Astrocyte of the spinal cord (primary cell): ENCODE measurements at regions not wholly inside any gene's neighbourhood (a gene's known extent, or its start where the extent isn't known, plus 50 kb on each side); places are given as distances from the start of the nearest gene placed in this dataset.

Experiments
- DNase-seq: peaks from one replicate; pipeline ENCODE4 v3.0.0; 2011; ENCODE audit warnings: low read depth, low spot score
- H3K4me3 ChIP-seq: 2 replicates; pipeline ENCODE4 v1.5.1; 2011; ENCODE audit warnings: low read depth, mild to moderate bottlenecking, low read length, moderate library complexity
- in situ Hi-C: cut with HindIII; loops from 2 replicates; pipeline ENCODE4 v1.10.0; 2017; ENCODE audit warnings: low sequenced_read_pairs
- TF ChIP-seq, protein P1 (sequence below): IDR thresholded peaks from 2 replicates; pipeline ENCODE4 v1.5.1; 2012; ENCODE audit warnings: low read depth, mild to moderate bottlenecking, low read length, inconsistent platforms

DNA sequence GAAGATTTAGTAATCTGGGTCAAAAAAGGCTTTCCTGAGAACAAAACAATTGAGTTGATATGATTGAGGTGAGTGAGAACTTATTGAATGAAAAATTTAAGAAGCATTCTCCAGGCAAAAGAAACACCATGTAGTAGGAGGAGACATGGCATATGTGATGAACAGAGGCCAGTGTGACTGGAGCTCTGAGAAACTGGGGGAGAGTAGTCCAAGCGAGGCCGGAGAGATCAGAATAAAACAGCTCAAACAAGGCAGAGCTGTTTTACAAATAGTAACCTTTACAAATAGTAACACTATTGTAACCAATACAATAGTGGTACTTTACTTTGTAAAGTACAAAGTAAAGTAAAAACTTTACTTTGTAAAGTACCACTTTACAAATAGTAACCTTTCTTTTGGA is 1159.1 kb downstream of the PCDH9 start:
- in situ Hi-C loops: no loop called here
- no peak for DNase-seq
- TF ChIP-seq, protein P1, sequence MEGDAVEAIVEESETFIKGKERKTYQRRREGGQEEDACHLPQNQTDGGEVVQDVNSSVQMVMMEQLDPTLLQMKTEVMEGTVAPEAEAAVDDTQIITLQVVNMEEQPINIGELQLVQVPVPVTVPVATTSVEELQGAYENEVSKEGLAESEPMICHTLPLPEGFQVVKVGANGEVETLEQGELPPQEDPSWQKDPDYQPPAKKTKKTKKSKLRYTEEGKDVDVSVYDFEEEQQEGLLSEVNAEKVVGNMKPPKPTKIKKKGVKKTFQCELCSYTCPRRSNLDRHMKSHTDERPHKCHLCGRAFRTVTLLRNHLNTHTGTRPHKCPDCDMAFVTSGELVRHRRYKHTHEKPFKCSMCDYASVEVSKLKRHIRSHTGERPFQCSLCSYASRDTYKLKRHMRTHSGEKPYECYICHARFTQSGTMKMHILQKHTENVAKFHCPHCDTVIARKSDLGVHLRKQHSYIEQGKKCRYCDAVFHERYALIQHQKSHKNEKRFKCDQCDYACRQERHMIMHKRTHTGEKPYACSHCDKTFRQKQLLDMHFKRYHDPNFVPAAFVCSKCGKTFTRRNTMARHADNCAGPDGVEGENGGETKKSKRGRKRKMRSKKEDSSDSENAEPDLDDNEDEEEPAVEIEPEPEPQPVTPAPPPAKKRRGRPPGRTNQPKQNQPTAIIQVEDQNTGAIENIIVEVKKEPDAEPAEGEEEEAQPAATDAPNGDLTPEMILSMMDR: no peak
- no peak overlapping the region for H3K4me3 ChIP-seq

DNA sequence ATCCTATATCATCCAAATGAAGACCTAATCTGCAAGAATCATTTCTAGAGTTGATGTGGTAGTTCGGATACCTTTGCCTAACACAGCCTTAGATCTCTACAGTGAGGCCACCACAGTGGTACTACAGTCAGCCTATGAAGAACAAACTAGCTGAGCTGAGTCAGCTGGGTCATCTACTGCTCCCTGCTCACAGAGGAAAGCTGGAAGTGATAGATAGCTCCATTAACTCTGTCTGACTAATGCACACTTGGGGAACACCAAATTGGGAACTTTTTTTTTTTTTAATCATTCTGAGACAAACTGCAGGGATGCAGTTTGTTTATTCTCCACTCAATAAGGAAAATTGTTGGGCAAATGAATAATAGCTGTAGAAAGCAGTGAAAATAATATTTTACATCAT is 1160.6 kb downstream of the PCDH9 start:
- in situ Hi-C loops: no loop called here
- H3K4me3 ChIP-seq: no peak overlapping the region
- TF ChIP-seq, protein P1: no peak
- DNase-seq: peak; percentile 42

DNA sequence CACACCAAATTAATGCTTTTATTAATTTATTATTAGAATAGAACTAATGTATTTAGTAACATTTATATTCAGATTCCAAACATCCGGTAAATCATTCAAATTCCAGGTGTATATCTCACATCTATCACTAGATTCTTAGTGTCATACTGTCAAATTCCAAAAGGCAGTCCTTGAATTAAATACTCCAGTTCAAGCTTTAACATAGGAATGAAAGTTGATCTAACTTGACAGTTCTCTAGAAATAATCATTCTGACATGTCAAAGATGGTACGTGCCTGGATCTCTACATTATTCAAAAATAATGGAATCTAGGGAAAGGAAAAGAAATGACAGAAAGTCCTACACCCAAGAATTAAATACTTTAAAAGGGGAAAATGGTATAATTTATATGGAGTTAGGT is 1161.5 kb downstream of the PCDH9 start:
- in situ Hi-C loops: no loop called here
- no peak for DNase-seq
- no peak overlapping the region for H3K4me3 ChIP-seq
- TF ChIP-seq, protein P1: no peak

DNA sequence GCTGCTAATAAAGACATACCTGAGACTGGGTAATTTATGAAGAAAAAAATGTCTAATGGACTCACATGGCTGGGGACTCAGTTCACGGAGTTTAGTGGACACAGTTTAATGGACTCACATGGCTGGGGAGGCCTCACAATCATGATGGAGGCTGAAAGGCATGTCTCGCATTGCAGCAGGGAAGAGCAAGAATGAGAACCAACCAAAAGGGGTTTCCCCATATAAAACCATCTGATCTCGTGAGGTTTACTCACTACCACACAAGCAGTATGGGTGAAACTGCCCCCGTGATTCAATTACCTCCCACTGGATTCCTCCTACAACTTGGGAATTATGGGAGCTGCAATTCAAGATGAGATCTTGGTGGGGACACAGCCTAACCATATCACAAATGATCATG is 1181.2 kb downstream of the PCDH9 start:
- TF ChIP-seq, protein P1: no peak

DNA sequence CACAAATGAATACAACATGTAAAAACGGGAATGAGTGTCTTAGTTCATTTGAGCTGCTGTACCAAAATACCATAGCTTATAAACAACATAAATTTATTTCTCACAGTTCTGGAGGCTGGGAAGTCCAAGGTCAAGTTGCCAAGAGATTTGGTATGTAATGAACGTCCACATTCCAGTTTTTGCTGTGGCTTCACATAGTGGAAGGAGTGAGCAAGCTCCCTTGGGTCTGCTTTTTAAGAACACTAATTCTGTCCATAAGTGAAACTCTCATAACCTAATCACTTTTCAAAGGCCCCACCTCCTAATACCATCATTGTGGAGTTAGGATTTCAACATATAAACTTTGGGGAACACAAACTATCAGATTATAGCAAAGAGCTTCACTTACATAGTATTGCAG is 1189.6 kb downstream of the PCDH9 start:
- no peak overlapping the region for H3K4me3 ChIP-seq
- in situ Hi-C loops: no loop called here
- DNase-seq: no peak
- TF ChIP-seq, protein P1: no peak

More for the DNA sequence above, 1181.2 kb downstream of the PCDH9 start:
- H3K4me3 ChIP-seq: no peak overlapping the region
- in situ Hi-C loops: no loop called here
- DNase-seq: no peak

DNA sequence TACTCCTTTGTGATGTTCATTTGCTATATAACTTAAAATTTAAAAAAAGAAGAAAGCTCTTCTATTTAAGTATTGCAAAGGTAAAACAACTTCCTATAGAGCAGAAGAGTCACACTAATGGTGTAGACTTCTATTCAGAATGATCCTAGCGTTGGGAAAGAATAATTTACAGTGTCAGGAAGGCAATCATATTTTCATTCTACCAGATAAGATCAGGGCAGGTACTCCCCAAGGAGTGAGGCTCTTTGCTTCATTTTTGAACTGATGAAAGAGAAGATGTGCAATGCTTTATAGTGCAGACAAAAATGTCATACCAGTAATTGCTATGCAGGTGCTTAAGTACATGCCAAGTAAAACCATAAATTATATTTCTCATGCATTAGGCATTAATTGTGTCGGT is 1193.0 kb downstream of the PCDH9 start:
- in situ Hi-C loops: no loop called here
- H3K4me3 ChIP-seq: no peak overlapping the region
- TF ChIP-seq, protein P1: no peak
- DNase-seq: no peak

DNA sequence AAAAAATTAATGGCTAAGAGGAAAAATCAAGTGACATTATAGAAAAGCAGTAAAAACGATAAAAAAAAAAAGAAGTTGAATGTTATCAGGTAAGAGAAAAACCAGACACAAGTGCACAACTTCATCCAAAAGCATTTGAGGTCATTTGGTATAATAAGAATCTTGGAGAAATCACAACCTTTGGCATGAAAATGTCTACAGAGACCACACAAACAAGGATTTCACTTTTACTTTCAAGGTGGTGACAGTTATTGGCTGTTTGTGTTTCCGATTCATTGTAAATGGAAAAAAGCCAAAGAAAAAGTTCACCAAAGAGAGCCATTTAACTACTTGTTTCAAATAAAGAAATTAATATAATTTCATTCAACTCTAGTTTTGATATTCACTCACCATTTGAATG is 1193.5 kb downstream of the PCDH9 start:
- no peak for DNase-seq
- in situ Hi-C loops: no loop called here
- TF ChIP-seq, protein P1: no peak
- H3K4me3 ChIP-seq: no peak overlapping the region
